ENCODE measurements at regions not wholly inside any gene's neighbourhood (a gene's known extent, or its start where the extent isn't known, plus 50 kb on each side); places are given as distances from the start of the nearest gene placed in this dataset.

DNA sequence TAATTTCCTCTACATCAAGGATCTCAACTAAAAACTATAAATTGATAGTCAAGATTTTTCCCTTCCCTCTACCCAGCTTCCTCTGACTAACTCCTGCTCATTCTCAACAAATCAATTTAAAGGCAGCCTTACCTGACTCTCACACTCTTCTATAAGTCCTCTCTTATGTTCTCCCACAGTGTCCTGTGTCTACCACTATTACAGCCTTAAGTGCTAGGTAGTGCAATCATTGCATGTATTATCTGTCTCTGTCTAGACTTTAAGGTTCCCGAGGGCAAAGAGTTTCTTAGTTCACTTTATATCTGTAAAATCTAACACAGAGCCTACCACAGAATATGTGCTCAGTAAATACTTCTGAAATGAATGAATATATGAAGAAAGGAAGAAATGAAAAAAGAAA lies 123.7 kb downstream of the BTC start:
- no peak overlapping the region for H3K4me3 ChIP-seq (ENCODE audit: low read depth, low read length, poor library complexity, severe bottlenecking)
- no peak overlapping the region for H3K9ac ChIP-seq (ENCODE audit: low read length)
- H2AFZ ChIP-seq (ENCODE audit: low read length), result no peak overlapping the region
- H3K4me2 ChIP-seq (ENCODE audit: low read length), result no peak overlapping the region
- H3K9me3 ChIP-seq (ENCODE audit: low read length), result no peaks in the 10 kb centered on the region
- no peaks in the 10 kb centered on the region for H4K20me1 ChIP-seq (ENCODE audit: insufficient read depth, low read length)
- no peaks in the 10 kb centered on the region for H3F3A ChIP-seq (ENCODE audit: insufficient read depth, low read length)
- H3K27me3 ChIP-seq (ENCODE audit: insufficient read depth, low read length), result no peaks in the 10 kb centered on the region
- no peaks in the 10 kb centered on the region for H3K79me2 ChIP-seq (ENCODE audit: insufficient read depth, low read length)
- no peaks in the 10 kb centered on the region for H3K36me3 ChIP-seq (ENCODE audit: insufficient read depth, low read length)
- H3K9me2 ChIP-seq (ENCODE audit: low read depth, low read length), result no peaks in the 10 kb centered on the region
- H3K4me1 ChIP-seq (ENCODE audit: insufficient read depth, low read length, severe bottlenecking), result no peaks in the 10 kb centered on the region
- TF ChIP-seq EZH2 (IDR thresholded peaks at IDR 0.05; ENCODE audit: borderline replicate concordance, low read length), result no peak
- TF ChIP-seq, protein P1, sequence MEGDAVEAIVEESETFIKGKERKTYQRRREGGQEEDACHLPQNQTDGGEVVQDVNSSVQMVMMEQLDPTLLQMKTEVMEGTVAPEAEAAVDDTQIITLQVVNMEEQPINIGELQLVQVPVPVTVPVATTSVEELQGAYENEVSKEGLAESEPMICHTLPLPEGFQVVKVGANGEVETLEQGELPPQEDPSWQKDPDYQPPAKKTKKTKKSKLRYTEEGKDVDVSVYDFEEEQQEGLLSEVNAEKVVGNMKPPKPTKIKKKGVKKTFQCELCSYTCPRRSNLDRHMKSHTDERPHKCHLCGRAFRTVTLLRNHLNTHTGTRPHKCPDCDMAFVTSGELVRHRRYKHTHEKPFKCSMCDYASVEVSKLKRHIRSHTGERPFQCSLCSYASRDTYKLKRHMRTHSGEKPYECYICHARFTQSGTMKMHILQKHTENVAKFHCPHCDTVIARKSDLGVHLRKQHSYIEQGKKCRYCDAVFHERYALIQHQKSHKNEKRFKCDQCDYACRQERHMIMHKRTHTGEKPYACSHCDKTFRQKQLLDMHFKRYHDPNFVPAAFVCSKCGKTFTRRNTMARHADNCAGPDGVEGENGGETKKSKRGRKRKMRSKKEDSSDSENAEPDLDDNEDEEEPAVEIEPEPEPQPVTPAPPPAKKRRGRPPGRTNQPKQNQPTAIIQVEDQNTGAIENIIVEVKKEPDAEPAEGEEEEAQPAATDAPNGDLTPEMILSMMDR (IDR thresholded peaks at IDR 0.05; ENCODE audit: low read length), result no peak
- no peak overlapping the region for H3K27ac ChIP-seq (ENCODE audit: low read depth, low read length, poor library complexity, severe bottlenecking)

DNA sequence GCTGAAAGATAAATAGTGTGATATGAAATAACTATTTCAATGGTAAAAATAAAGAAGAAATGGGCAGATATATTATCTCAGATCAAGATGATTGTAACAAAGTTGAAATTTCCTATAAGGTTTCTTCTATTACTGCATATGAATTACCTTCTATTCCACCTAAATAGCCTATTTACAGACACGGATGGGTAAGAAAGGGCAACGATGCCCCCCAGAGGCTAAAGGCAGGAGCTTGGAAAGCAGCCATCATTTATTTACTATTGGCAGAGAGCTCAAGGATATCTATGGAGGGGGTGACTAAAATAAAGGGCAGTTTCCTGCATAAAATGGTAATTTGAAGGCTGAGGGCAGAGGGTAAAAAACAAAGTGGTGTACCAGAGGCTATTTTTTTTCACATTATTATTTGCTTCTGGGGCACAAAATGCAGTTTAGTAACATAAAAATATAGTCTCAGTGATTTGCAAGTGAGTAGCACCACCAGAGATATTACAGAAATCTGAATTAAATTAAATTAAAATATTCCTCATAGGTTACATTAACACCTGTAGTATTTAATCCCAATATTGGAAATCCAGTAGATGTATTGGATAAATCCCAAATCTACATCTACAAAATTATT lies 123.1 kb downstream of the BTC start:
- no peak overlapping the region for H3K27ac ChIP-seq (ENCODE audit: low read depth, low read length, poor library complexity, severe bottlenecking)
- no peaks in the 10 kb centered on the region for H3K9me3 ChIP-seq (ENCODE audit: low read length)
- H4K20me1 ChIP-seq (ENCODE audit: insufficient read depth, low read length), result no peaks in the 10 kb centered on the region
- no peaks in the 10 kb centered on the region for H3K36me3 ChIP-seq (ENCODE audit: insufficient read depth, low read length)
- TF ChIP-seq, protein P1 (IDR thresholded peaks at IDR 0.05; ENCODE audit: low read length), result peak; percentile 64
- TF ChIP-seq EZH2 (IDR thresholded peaks at IDR 0.05; ENCODE audit: borderline replicate concordance, low read length), result no peak
- no peaks in the 10 kb centered on the region for H3K79me2 ChIP-seq (ENCODE audit: insufficient read depth, low read length)
- H3K4me2 ChIP-seq (ENCODE audit: low read length), result no peak overlapping the region
- no peak overlapping the region for H3K9ac ChIP-seq (ENCODE audit: low read length)
- H3K4me3 ChIP-seq (ENCODE audit: low read depth, low read length, poor library complexity, severe bottlenecking), result no peak overlapping the region
- H2AFZ ChIP-seq (ENCODE audit: low read length), result no peak overlapping the region
- no peaks in the 10 kb centered on the region for H3K27me3 ChIP-seq (ENCODE audit: insufficient read depth, low read length)
- H3K4me1 ChIP-seq (ENCODE audit: insufficient read depth, low read length, severe bottlenecking), result no peaks in the 10 kb centered on the region
- no peaks in the 10 kb centered on the region for H3F3A ChIP-seq (ENCODE audit: insufficient read depth, low read length)
- no peaks in the 10 kb centered on the region for H3K9me2 ChIP-seq (ENCODE audit: low read depth, low read length)

DNA sequence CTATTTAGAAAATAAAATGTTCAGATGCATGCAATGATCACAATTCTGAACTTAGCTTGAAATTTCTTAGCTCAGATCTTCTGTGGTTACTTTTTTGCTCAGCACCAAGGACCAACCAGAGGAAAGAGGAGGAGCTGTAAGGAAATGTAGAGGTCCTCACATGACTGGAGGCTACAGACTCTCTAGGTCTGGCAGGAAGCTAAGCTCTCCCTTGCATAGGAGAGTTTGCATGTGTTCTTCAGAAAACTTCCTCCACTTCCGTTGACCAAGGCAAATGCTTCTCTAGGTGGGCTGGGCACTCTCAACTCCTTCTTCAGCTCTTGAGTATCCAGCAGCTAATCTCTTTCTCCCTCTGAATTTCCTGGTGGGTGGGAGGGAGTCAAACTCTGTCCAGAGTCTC lies 119.6 kb downstream of the BTC start:
- TF ChIP-seq, protein P1 (IDR thresholded peaks at IDR 0.05; ENCODE audit: low read length), result no peak
- TF ChIP-seq EZH2 (IDR thresholded peaks at IDR 0.05; ENCODE audit: borderline replicate concordance, low read length), result no peak
- Histone ChIP-seq H2AFZ (ENCODE audit: low read length) (no peak overlapping the region), H3K27ac (ENCODE audit: low read depth, low read length, poor library complexity, severe bottlenecking) (no peak overlapping the region), H3K9me3 (ENCODE audit: low read length) (no peaks in the 10 kb centered on the region), H3K79me2 (ENCODE audit: insufficient read depth, low read length) (no peaks in the 10 kb centered on the region), H4K20me1 (ENCODE audit: insufficient read depth, low read length) (no peaks in the 10 kb centered on the region), H3K4me3 (ENCODE audit: low read depth, low read length, poor library complexity, severe bottlenecking) (no peak overlapping the region), H3F3A (ENCODE audit: insufficient read depth, low read length) (no peaks in the 10 kb centered on the region), H3K36me3 (ENCODE audit: insufficient read depth, low read length) (no peaks in the 10 kb centered on the region), H3K4me1 (ENCODE audit: insufficient read depth, low read length, severe bottlenecking) (no peaks in the 10 kb centered on the region), H3K9me2 (ENCODE audit: low read depth, low read length) (no peaks in the 10 kb centered on the region), H3K9ac (ENCODE audit: low read length) (no peak overlapping the region), H3K4me2 (ENCODE audit: low read length) (no peak overlapping the region), H3K27me3 (ENCODE audit: insufficient read depth, low read length) (no peaks in the 10 kb centered on the region)
